ENCODE measurements at regions not wholly inside any gene's neighbourhood (a gene's known extent, or its start where the extent isn't known, plus 50 kb on each side); places are given as distances from the start of the nearest gene placed in this dataset.

- TF ChIP-seq, protein P1, sequence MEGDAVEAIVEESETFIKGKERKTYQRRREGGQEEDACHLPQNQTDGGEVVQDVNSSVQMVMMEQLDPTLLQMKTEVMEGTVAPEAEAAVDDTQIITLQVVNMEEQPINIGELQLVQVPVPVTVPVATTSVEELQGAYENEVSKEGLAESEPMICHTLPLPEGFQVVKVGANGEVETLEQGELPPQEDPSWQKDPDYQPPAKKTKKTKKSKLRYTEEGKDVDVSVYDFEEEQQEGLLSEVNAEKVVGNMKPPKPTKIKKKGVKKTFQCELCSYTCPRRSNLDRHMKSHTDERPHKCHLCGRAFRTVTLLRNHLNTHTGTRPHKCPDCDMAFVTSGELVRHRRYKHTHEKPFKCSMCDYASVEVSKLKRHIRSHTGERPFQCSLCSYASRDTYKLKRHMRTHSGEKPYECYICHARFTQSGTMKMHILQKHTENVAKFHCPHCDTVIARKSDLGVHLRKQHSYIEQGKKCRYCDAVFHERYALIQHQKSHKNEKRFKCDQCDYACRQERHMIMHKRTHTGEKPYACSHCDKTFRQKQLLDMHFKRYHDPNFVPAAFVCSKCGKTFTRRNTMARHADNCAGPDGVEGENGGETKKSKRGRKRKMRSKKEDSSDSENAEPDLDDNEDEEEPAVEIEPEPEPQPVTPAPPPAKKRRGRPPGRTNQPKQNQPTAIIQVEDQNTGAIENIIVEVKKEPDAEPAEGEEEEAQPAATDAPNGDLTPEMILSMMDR (IDR thresholded peaks at IDR 0.05; ENCODE audit: insufficient read depth, low read length) = no peak
- DNase-seq (ENCODE audit: low read depth) = no peak
- H3K4me3 ChIP-seq (ENCODE audit: low read depth, low read length) = no peak overlapping the region
Observed at GRCh38 chr2:175688243-175688642, 313.8 kb downstream of the LNPK start.

DNA sequence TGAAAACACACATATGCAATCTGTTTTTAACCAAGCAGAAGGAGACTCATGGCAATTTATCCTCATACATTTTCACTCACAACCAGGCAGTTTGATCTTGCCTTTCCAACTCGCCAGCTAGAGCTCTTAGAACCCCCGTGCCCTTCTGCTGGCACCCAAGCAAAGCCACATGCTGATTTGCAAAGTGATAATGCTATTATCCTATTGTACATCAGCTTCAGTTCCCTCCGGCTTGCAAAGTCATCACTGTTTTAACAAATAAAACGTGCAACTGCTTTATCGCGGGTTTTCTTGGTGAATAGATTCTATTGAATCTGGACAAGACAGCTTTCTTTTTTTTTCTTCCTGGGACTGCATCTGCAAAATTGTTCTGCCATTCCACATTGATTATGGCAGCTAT is 314.6 kb downstream of the LNPK start:
- DNase-seq (ENCODE audit: low read depth) = no peak
- TF ChIP-seq, protein P1 (IDR thresholded peaks at IDR 0.05; ENCODE audit: insufficient read depth, low read length) = no peak
- no peak overlapping the region for H3K4me3 ChIP-seq (ENCODE audit: low read depth, low read length)

DNA sequence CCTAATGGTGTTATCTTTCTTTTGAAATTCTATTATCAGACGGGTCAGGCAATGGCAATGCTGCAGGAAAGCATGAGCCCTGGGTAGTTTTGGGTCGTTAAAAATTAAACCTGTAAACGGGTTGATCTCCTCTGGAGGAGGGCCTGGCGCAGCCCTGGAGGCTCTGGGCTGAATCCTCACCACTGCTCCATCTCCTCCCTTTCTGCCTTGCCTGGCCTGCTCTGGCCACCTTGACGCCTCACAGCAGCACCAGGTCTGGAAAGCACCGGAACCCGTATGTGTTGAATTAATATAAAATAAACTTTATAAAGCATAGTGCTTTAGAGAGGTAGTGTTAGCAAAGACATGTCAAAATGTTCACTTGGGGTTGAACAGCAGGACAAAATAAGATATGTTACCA is 316.1 kb downstream of the LNPK start:
- TF ChIP-seq, protein P1 (IDR thresholded peaks at IDR 0.05; ENCODE audit: insufficient read depth, low read length) = no peak
- DNase-seq (ENCODE audit: low read depth) = no peak
- H3K4me3 ChIP-seq (ENCODE audit: low read depth, low read length) = no peak overlapping the region

- DNase-seq (ENCODE audit: low read depth) = no peak
- TF ChIP-seq, protein P1 (IDR thresholded peaks at IDR 0.05; ENCODE audit: insufficient read depth, low read length) = no peak
- H3K4me3 ChIP-seq (ENCODE audit: low read depth, low read length) = no peak overlapping the region
Observed at GRCh38 chr2:175684466-175684865, 317.6 kb downstream of the LNPK start.

DNA sequence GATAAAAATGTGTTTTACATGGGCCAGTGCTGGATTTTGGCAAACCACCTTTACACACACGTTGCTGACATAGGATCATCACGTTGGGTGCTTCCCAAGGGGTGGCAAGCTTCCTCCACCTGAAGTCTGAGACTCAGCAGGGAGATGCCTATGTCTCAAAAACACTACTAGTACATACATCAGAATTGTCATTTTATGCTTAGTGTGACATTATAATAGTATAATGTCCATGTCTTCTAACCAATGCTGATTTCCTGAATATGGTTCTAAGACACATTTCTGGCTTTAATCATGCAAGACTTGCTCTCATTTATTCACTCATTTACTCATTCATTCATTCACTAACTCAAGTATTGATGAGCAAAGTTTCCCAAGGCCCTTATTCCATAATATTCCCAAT is 322.3 kb downstream of the LNPK start:
- TF ChIP-seq, protein P1 (IDR thresholded peaks at IDR 0.05; ENCODE audit: insufficient read depth, low read length) = no peak
- no peak for DNase-seq (ENCODE audit: low read depth)

GRCh38 chr2:175679231-175679630 is 322.8 kb downstream of the LNPK start:
- no peak overlapping the region for H3K4me3 ChIP-seq (ENCODE audit: low read depth, low read length)
- TF ChIP-seq, protein P1 (IDR thresholded peaks at IDR 0.05; ENCODE audit: insufficient read depth, low read length) = no peak
- no peak for DNase-seq (ENCODE audit: low read depth)

More for the DNA sequence above, 322.3 kb downstream of the LNPK start:
- H3K4me3 ChIP-seq (ENCODE audit: low read depth, low read length) = no peak overlapping the region

DNA sequence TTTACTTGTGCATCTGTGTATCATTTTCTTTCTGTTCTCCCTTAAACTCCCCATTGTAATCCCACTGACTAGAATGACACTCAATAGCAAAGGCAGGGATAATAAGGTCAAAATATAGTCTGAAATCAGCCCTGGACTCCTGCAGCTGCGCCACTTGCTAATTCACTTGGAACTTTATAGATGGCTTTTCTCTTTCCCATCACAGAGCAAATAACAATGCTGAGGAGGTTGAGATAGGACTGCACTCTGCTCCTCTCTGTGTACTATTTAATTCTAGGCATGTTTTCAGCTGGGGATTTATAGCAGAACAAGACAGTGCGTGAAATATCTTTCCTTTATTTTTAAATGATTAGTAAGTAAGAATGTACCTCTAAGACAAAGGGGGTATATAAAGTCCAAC is 324.2 kb downstream of the LNPK start:
- TF ChIP-seq, protein P1 (IDR thresholded peaks at IDR 0.05; ENCODE audit: insufficient read depth, low read length) = no peak
- no peak for DNase-seq (ENCODE audit: low read depth)
- H3K4me3 ChIP-seq (ENCODE audit: low read depth, low read length) = no peak overlapping the region

All from fibroblast of the aortic adventitia (primary cell).